HG03521 (cell line): ENCODE measurements at regions not wholly inside any gene's neighbourhood (a gene's known extent, or its start where the extent isn't known, plus 50 kb on each side); places are given as distances from the start of the nearest gene placed in this dataset.
"Not testable (repeated sequence)": the region's sequence is repeated elsewhere in the genome, so short reads cannot be mapped to it uniquely, and the experiment has no call there.

Experiments used
- ATAC-seq: cut with Tn5 transposase; IDR thresholded peaks from one replicate; pipeline ENCODE4 v1.9.1; 2021; ENCODE audit warnings: mild to moderate bottlenecking, moderate library complexity; ENCODE audit not compliant: unreplicated experiment

DNA sequence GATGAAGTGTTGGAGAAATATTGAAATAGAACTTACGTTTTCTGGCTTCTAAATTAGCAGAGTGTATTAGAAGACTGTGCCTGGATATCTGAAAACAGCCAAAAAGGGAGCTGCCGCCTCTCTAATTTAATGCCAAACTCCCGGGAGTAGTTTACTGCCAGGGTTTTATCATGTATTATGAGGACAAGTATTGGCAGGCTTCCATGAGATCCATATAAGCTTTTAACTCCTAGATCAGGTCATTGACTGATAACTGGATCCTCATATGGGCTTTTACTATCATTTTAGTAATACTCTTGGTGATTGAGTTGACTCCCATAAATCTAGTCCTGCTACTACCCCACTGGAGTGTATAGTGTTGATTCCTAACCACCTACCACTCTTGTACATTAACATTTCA, 178.4 kb upstream of the CXADR start:
- no peak for ATAC-seq

DNA sequence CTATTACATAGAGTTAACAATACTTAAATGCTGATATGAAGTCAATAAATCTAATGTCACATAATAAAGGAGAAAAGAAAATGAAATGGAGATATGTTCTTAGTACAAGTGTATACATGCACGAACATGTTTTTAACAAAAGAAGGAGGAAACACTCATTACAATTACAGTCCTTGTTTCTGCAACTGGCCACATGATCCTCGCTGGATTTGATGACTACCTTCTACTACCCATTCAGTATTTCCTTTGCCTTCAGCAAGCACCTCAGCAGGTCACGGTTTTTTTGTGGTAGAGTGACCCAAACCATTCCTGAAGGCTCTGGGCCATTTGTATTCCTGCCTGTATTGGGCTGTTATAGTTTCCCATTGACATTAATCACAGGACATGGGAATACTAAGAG, 172.8 kb upstream of the CXADR start:
- no peak for ATAC-seq

DNA sequence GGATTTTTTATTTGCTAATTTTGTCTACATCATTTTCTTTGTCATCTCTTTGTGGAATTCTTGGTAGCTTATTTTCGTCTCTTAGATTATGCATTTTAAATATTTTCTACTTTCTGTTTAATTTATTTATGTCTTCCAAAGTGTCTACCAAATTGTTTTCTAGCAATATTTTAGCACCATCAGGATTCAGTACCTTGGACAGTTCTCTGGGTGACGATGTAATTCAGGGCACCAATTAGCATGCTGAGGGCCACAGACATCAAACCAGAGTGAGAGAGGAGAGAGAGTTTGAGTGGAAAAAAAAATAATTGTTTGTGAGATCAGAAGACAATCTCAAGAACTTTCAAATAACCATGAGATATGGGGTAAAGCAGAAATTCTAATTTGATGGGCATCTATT, 169.8 kb upstream of the CXADR start:
- no peak for ATAC-seq

DNA sequence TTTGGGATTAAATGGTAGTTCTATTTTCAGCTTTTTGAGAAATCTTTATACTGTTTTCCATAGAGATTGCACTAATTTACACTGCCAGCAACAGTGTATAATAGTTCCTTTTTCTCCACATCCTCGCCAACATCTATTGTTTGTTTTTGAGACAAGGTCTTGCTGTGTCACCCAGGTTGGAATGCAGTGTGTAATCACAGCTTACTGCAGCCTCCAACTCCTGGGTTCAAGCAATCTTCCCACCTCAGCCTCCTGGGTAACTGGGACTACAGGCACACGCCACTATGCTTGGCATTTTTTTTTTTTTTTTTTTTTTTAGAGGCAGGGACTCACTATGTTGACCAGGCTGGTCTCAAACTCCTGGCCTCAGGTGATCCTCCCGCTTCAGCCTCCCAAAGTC, 164.5 kb upstream of the CXADR start:
- ATAC-seq: no peak

DNA sequence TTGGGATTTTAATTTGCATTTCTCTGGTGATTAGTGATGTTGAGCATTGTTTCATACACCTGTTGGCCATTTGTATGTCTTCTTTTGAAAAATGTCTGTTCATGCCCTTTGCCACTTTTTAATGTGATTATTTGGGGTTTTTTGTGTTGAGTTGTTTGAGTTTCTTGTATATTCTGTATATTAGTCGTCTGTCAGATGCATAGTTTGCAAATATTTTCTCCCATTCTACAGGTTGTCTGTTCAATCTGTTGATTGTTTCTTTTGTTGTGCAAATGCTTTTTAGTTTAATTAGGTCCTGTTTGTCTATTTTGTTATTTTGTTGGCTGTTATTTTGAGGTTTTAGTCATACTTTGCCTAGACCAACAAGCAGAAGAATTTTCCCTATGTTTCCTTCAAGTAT, 164.0 kb upstream of the CXADR start:
- ATAC-seq: no peak

DNA sequence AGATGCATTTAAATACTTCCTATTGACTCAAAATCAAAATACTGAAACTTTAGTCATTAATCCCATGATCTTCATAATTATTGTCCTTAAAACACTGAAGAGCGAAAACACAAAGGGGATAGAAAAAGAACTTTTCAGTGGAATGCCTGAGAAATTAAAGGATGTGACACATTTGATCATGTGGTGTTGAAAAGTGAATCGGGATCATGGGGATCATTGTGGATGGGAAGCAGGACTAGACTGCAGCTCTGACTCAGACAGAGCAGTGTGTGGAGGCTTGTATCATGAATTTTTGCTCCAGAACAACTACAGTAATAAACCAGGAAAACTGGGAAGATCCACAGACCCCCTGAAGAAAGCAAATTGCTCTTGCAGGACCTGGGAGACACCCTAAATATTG, 161.1 kb upstream of the CXADR start:
- no peak for ATAC-seq

DNA sequence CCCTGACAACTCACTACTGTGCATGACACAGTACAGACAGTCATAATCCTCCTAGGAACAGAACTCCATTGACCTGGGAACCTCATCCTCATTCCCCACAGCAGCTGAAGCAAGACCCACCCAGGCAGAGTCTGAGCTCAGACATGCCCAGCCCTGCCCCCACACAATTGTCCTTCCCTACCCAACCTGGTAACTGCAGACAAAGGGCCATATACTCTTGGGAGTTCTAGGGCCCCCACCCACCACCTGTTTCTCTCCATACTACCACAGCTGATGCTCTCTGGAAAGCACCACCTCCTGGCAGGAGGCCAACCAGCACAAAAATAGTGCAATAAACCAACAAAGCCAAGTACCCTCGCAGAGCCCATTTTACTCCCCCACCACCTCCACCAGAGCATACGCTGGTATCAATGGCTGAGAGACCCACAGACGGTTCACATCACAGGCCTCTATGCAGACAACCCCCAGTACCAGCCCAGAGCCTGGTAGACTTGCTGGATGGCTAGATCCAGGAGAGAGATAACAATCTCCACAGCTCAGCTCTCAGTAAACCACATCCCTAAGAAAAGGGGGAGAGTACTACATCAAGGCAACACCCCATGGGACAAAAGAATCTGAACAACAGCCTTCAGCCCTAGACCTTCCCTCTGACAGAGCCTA, 159.7 kb upstream of the CXADR start:
- ATAC-seq: no peak

DNA sequence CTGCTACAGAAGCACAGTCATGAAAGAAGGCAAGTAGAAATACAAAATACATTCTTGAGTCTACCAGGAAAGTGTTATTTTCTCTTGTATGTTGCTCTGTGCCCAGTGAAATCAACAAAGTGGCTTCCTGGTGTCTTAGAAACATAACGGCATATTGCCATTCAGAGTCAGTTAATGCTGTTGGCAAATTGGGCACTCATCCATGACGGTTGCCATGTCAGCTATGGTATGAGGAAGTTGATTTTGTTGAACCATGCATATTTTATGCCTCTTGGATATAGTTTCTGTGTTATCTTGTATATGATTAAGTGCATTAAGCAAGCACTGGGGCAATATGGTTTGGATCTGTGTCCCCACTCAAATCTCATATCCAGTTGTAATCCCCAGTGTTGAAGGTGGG, 153.1 kb upstream of the CXADR start:
- no peak for ATAC-seq

DNA sequence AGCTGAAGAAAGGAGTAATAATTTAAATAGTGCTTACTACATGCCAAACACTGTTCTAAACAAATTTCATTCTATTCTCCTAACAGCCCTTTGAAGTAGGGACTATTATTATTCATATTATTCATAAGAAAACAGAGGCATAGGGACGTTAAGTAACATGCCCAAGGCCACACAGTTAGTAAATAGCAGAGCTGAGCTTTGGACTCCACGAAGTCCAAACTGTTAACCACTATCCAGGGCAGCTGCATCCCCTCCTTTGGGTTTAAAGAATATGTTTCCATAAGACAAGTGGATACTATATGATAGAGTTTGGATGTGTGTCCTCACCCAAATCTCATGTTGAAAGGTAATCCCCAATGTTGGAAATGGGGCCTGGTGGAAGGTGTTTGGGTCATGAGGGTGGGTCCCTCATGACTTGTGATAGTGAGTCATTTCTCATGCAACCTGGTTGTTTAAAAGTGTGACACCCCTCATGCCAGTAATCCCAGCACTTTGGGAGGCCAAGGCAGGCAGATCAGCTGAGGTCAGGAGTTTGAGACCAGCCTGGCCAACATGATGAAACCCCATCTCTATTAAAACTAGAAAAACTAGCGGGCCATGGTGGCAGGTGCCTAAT, 144.0 kb upstream of the CXADR start:
- no peak for ATAC-seq

DNA sequence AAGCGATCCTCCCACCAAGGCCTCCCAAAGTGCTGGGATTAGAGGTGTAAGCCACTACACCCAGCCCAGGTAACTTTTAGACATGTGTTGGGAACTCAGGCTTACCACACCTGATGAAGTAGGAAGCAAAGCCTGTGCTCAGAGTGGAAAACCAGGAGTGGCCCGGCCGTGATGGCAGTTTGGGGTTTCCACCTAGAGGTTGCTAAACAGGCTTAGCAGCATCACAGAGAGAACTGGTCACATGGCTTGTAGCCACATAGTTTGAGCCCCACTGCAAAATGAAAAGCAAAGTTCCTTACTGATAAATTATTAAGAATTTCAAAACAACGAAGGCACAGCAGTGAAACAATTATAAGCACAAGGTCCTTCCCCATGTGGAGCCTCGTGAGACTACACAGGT, 142.6 kb upstream of the CXADR start:
- no peak for ATAC-seq

DNA sequence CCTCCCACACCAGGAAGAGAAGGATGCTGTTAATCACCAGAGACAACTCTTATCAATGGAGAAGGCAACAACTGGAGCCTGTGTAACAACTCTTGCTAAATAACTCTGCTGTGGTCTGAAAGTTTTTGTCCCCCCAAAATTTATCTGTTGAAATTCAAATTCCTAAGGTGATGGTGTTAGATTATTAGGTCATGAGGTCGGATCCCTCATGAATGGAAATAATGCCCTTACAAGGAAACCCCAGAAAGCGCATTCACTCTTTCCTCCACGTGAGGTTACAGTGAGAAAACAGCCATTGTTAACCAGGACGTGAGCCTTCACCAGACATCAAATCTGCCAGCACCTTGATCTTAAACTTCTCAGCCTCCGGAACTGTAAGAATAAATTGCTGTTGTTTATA, 141.9 kb upstream of the CXADR start:
- ATAC-seq: no peak

DNA sequence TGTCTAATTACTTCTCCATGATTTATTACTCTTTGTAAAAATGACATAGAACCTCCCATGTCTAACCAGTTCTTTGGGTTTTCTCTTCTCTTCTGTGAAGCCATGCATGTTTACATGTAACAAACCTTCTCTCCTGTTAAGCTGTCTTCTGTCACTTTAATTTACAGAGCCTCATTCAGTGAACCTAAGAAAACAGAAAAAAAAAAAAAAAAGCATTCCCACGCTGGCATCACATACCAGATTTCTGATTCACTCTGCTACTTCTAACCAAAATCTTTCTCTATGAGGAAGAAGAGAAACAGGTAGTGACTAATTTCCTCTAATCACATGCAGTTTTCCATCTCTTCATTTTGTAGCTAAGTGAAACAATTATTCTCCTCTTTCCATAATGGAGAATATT, 141.4 kb upstream of the CXADR start:
- no peak for ATAC-seq

DNA sequence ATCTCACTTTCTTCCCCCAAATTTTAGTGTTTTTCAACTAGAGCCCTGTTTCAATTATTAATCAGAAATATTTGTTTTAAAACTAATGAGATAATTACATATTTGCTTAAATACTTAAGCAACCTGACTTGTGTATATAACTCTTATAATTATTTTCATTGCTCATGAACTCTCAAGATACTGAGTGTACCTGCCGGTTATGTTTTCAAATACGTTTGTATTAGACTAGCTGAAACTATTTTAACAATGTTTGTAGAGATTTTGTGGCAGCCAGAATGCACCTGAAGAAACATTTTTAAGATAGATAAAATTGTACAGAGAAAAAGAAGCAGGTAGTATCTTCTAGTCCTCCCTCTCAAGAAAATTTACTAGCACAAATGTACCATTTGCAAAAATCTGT, 140.6 kb upstream of the CXADR start:
- ATAC-seq: no peak

DNA sequence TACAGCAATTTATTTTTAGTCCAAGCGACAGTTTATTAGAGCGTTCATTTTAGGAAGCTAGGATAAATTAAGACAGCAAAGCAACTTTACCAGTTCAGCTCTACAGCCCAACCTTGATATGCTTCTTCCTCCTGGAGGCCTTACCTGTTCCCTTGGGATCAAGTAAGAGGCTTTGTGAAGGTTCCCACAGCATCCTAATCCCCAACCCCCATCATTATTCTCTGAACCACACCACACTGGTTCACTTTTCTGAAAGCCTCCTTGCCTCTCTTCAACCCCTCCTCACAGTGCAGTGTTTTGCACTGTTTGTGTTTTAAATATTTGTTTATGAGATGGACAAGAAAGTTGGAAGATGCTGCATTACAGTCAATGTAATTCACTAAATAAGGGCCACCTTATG, 126.3 kb upstream of the CXADR start:
- ATAC-seq: no peak

DNA sequence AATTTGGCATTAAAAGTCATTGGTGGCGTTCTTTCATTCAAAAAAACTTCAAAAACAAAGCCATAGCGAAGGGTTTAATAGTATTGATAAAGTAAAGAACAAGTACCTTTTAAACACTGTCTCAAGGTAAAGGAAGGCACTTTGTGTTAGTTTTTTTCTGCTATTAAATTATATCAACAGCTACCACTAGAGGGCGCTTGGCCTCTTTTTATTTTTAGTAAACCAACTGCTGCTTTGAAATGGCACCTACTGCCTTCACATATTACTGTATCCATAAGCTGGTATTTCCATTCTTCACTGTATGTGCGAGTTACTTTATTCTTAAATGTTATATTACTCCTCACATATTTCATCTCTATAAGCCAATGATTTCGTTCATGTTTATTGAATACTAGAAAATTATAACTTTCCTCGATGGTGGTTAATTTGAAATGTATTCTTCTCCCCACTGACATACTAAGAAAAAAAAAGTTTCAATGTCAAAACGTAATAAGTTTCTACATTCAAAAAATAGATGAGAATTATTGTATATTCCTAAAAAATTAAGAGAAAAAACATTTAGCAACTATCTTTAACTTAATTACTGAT, 125.7 kb upstream of the CXADR start:
- ATAC-seq: peak; percentile 71

DNA sequence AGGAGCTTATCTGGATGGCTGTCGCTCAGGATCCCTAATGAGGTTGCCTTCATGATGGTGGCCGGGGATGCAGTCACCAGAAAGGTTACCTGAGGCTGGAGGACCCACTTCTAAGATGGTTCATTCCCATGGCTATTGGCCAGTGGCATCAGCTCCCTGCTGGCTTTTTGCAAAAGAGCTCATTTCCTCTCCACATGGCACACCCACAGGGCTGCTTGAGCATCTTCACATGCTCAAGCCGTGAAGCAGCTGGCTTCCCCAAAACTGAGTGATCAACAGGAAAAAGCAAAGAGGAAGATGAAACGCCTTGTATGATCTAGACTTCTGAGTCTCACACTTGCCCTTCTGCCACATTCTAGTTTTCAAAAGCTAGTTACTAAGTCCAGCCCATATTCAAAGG, 124.6 kb upstream of the CXADR start:
- ATAC-seq: no peak

DNA sequence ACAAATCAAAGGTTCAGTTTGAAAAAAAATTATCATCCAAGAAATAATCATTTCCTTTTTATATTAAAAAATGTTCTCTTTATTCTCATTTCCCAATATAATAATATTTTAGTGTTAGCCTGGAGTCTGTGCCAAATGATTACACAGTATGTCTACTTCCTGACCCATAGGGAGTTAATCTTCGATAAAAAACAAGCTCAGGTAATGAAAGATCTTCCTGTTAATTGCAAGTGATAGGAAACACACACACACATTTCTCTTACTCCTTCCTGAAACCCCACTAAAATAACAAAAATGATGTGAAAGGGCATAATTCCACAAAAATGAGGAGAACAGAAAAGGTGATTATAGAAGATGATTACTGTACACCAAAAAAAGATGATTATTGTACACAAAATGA, 123.5 kb upstream of the CXADR start:
- no peak for ATAC-seq

DNA sequence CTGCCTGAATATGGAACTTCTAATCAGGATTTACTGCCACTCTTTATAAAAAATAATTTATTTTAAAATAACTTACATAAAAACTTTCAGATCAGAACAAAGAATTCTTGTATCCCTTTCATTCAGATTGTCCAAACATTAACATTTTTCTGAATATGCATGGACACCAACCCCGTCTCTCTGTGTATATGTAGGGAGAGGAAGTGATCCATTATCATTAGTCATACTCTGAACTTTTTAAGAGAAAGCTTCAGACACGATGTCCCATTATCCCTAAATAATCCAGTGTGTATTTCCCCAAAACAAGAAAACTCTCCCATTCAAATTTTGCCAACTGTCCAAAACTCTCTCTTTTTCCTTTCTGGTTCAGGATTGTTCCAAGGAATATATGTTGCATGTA, 122.3 kb upstream of the CXADR start:
- ATAC-seq: no peak

DNA sequence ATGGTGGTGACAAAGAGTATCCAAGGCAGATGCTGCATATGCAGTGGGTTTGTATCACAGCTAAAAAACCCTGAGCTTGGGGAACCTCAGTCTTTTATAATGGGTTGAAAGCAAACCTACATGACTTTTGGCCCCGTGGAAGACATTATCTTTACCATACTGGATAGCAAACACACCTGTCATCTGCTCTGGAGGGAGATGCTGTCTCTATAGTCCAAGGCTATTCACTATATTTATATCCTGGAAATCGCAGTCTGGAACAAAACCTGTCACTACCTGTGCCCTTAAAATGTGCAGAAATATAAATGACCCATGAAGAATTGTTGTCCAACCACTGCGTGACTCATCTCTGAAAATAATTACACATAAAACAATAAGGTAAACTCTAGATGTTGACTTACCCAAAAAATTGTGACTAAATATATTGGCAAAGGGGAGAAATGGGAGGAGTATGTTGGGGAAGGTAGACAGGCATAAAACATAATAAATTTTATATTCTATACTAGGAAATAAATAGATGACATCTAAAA, 121.0 kb upstream of the CXADR start:
- no peak for ATAC-seq

DNA sequence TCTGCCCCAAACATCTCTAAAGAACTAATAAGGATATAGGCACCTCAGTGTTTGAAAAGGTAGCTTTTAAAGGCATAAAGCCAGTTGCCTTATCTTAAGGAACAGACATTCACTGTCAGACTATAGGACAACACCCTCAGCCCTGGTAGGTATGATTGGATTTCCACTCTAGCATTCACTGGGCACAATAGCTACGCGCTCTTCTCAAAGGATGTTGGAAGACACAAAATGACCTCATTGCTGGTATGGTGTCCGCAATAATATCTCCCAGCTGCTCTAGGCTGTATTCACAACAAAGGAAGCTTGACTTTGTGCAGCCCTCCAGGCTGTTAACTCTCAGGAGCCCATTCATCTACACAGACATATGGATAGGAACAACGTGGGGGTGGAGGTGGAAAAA, 119.4 kb upstream of the CXADR start:
- no peak for ATAC-seq

DNA sequence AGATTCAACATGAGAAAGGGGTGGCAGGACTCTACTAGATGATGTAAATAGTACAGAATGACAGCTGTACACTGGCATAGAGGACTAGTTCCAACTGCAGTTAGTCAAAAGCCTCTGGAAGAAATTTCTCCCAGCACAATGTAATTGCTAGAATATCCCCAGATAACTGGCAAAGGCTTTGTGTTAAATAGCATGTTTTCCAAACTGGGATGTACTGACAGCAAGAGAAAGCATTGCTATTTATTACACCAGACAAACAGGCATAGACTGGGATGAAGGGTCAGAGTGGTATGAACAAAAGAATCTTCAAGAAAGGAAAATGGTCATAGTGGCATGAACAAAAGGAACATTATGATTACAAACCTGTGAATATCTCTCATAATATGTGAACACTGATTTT, 115.9 kb upstream of the CXADR start:
- ATAC-seq: no peak

DNA sequence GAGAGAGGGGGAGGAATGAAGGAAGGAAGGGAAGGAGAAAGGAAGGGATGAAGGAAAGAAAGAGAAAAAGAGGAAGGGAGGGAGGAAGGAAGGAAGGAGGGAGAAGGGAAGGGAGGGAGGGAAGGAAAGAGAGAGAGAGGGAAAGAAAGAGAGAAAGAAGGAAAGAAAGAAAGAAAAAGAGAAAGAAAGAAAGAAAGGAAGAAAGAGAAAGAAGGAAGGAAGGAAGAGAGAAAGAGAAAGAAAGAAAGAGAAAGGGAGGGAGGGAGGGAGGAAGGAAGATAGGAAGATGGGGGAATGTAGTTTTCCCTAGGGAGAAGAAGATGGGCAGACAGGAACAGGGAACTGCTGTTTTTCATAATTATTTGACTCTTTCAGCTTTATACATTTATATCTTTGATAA, 115.1 kb upstream of the CXADR start:
- ATAC-seq: no peak

DNA sequence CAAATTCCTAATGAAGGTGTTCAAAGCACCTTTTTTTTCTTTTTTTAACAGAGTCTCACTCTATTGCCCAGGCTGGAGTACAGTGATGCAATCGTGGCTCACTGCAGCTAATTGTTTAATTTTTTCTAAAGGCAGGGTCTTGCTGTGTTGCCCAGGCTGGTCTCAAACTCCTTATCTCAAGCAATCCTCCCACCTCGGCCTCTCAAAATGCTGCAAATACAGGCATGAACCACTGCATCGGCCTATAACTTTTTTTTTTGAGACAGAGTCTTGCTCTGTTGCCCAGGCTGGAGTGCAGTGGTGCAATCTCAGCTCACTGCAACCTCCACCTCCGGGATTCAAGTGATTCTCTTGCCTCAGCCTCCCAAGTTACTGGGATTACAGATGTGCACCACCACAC, 113.9 kb upstream of the CXADR start:
- not testable (repeated sequence) for ATAC-seq
